HG03439 (cell line): ENCODE measurements at regions not wholly inside any gene's neighbourhood (a gene's known extent, or its start where the extent isn't known, plus 50 kb on each side); places are given as distances from the start of the nearest gene placed in this dataset.

Experiments used
- ATAC-seq: cut with Tn5 transposase; IDR thresholded peaks from one replicate; pipeline ENCODE4 v1.9.1; 2021; ENCODE audit warnings: mild to moderate bottlenecking, moderate library complexity; ENCODE audit not compliant: unreplicated experiment

GRCh38 chr6:164927288-164928056, 381.9 kb downstream of the C6orf118 start:
- peak; percentile 81 for ATAC-seq

- ATAC-seq: no peak
Measured at GRCh38 chr6:164926686-164927085, 382.7 kb downstream of the C6orf118 start.

- no peak for ATAC-seq
Measured at GRCh38 chr6:164925681-164926530, 383.5 kb downstream of the C6orf118 start.

- ATAC-seq: no peak
Measured at GRCh38 chr6:164924674-164925073, 384.7 kb downstream of the C6orf118 start.

- ATAC-seq: no peak
Measured at GRCh38 chr6:164917211-164917610, 392.2 kb downstream of the C6orf118 start.

GRCh38 chr6:164916087-164916486, 393.3 kb downstream of the C6orf118 start:
- ATAC-seq: no peak

GRCh38 chr6:164911873-164912580, 397.4 kb downstream of the C6orf118 start:
- ATAC-seq: no peak

- no peak for ATAC-seq
Measured at GRCh38 chr6:164911151-164911550, 398.3 kb downstream of the C6orf118 start.

GRCh38 chr6:164906766-164907165, 402.6 kb downstream of the C6orf118 start:
- no peak for ATAC-seq

- no peak for ATAC-seq
Measured at GRCh38 chr6:164905311-164905710, 404.1 kb downstream of the C6orf118 start.

- no peak for ATAC-seq
Measured at GRCh38 chr6:164898412-164898811, 411.0 kb downstream of the C6orf118 start.

- no peak for ATAC-seq
Measured at GRCh38 chr6:164897523-164898235, 411.7 kb downstream of the C6orf118 start.

GRCh38 chr6:164889980-164890379, 419.4 kb downstream of the C6orf118 start:
- ATAC-seq: no peak

GRCh38 chr6:164887660-164888059, 421.7 kb downstream of the C6orf118 start:
- no peak for ATAC-seq

GRCh38 chr6:164882236-164882635, 427.2 kb downstream of the C6orf118 start:
- ATAC-seq: no peak

GRCh38 chr6:164871783-164872182, 437.6 kb downstream of the C6orf118 start:
- no peak for ATAC-seq

- ATAC-seq: no peak
Measured at GRCh38 chr6:164870164-164870563, 439.2 kb downstream of the C6orf118 start.

GRCh38 chr6:164861967-164862366, 447.4 kb downstream of the C6orf118 start:
- no peak for ATAC-seq

- ATAC-seq: no peak
Measured at GRCh38 chr6:164859816-164860215, 449.6 kb downstream of the C6orf118 start.

GRCh38 chr6:164856138-164856537, 453.3 kb downstream of the C6orf118 start:
- no peak for ATAC-seq

- no peak for ATAC-seq
Measured at GRCh38 chr6:164855281-164855680, 454.1 kb downstream of the C6orf118 start.
